ENCODE measurements at regions not wholly inside any gene's neighbourhood (a gene's known extent, or its start where the extent isn't known, plus 50 kb on each side); places are given as distances from the start of the nearest gene placed in this dataset.

GRCh38 chr6:104182811-104183210 is 676.9 kb downstream of the HACE1 start:
- no peak for DNase-seq

GRCh38 chr6:104173668-104174067 is 686.1 kb downstream of the HACE1 start:
- DNase-seq = no peak

- no peak for DNase-seq
These were observed 689.3 kb downstream of the HACE1 start for GRCh38 chr6:104170401-104170800.

- DNase-seq = no peak
These were observed 693.6 kb downstream of the HACE1 start for GRCh38 chr6:104166055-104166668.

- DNase-seq = no peak
These were observed 697.6 kb downstream of the HACE1 start for GRCh38 chr6:104162036-104162669.

GRCh38 chr6:104159045-104159618 is 700.6 kb downstream of the HACE1 start:
- no peak for DNase-seq

GRCh38 chr6:104143757-104144156 is 716.0 kb downstream of the HACE1 start:
- DNase-seq = no peak

GRCh38 chr6:104134876-104135275 is 724.8 kb downstream of the HACE1 start:
- no peak for DNase-seq

- DNase-seq = no peak
These were observed 729.4 kb downstream of the HACE1 start for GRCh38 chr6:104130343-104130742.

- DNase-seq = no peak
These were observed 733.3 kb downstream of the HACE1 start for GRCh38 chr6:104126315-104127005.

GRCh38 chr6:104123227-104123626 is 736.5 kb downstream of the HACE1 start:
- no peak for DNase-seq

GRCh38 chr6:104118274-104118673 is 741.4 kb downstream of the HACE1 start:
- no peak for DNase-seq

GRCh38 chr6:104109806-104110205 is 749.9 kb downstream of the HACE1 start:
- DNase-seq = no peak

- DNase-seq = no peak
These were observed 751.1 kb downstream of the HACE1 start for GRCh38 chr6:104108634-104109033.

- no peak for DNase-seq
These were observed 763.9 kb downstream of the HACE1 start for GRCh38 chr6:104095661-104096416.

- DNase-seq = no peak
These were observed 772.0 kb downstream of the HACE1 start for GRCh38 chr6:104087765-104088164.

- no peak for DNase-seq
These were observed 791.4 kb downstream of the HACE1 start for GRCh38 chr6:104068281-104068680.

GRCh38 chr6:104064876-104065275 is 794.8 kb downstream of the HACE1 start:
- no peak for DNase-seq

- no peak for DNase-seq
These were observed 809.3 kb downstream of the HACE1 start for GRCh38 chr6:104050455-104050854.

- DNase-seq = no peak
These were observed 813.3 kb downstream of the HACE1 start for GRCh38 chr6:104046426-104046825.

- no peak for DNase-seq
These were observed 828.4 kb downstream of the HACE1 start for GRCh38 chr6:104031346-104031745.

GRCh38 chr6:104022126-104022525 is 837.6 kb downstream of the HACE1 start:
- no peak for DNase-seq

- no peak for DNase-seq
These were observed 840.5 kb downstream of the HACE1 start for GRCh38 chr6:104019075-104019753.

Data from CD4-positive, alpha-beta T cell treated with Interleukin-4 for 4 hours (primary cell).